CD4-positive, alpha-beta T cell treated with Interleukin-1 beta for 1 hour (primary cell): ENCODE measurements at regions not wholly inside any gene's neighbourhood (a gene's known extent, or its start where the extent isn't known, plus 50 kb on each side); places are given as distances from the start of the nearest gene placed in this dataset.
"Not testable (repeated sequence)": the region's sequence is repeated elsewhere in the genome, so short reads cannot be mapped to it uniquely, and the experiment has no call there.

Source experiments
- DNase-seq, 2 donors: peaks; one replicate each; pipeline ENCODE4 v3.0.0-alpha.2; 2020 to 2022

DNA sequence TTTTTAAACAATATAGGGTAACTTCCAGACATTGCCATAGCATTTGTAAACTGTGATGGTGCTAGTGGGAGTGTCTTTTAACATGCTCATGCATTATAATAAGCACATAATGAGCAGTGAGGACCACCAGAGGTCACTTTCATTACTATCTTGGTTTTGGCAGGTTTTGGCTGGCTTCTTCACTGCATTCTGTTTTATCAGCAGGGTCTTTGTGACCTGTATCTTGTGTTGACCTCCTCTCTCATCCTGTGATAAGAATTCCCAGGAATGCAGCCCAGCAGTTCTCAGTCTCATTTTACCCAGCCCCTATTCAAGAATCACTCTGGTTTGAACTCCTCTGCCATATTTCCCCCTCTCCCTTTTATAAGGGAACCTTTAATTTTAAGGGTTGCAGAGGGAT lies 91.3 kb downstream of the ZNF467 start:
- no peak for DNase-seq

DNA sequence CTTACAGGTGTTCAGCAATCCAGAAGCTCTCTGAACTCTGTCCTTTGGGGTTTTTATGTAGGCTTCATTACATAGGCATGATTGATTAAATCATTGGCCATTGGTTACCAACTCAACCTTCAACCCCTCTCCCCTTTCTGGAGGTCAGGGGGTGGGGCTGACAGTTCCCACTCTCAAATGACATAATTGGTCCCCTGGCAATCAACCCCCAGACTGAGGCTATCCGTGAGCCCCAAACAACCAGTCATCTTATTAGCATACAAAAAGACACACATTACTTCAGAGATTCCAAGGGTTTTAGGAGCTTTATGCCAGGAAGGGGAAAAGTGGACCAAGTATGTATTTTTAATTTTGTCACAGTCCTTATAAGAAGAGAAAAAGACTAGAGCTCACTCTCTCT lies 92.1 kb downstream of the ZNF467 start:
- DNase-seq, result no peak

DNA sequence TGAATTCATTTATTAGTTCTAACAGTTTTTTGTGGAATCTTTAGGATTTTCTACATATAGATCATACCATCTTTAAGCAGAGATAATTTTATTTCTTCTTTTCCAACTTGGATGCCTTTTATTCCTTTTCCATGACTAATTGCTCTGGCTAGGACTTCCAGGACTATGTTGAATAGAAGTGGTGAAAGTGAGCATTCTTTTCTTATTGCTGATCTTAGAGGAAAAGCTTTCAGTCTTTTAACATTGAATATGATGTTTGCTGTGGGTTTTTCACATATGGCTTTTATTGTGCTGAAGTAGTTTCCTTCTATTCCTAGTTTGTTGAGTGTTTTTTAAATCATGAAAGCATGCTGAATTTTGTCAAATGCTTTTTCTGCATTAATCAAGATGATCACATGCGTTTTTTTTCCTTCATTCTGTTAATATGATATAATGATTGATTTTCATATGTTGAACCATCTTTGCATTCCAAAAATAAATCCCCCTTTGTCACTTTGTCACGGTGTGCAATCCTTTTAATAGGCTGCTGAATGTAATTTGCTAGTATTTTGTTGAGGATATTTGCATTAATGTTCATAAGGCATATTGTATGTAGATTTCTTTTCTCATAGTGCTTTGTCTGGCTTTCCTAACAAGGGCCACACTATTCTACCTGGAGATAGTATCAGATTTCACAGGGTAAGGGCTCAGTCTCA lies 92.9 kb downstream of the ZNF467 start:
- no peak for DNase-seq

DNA sequence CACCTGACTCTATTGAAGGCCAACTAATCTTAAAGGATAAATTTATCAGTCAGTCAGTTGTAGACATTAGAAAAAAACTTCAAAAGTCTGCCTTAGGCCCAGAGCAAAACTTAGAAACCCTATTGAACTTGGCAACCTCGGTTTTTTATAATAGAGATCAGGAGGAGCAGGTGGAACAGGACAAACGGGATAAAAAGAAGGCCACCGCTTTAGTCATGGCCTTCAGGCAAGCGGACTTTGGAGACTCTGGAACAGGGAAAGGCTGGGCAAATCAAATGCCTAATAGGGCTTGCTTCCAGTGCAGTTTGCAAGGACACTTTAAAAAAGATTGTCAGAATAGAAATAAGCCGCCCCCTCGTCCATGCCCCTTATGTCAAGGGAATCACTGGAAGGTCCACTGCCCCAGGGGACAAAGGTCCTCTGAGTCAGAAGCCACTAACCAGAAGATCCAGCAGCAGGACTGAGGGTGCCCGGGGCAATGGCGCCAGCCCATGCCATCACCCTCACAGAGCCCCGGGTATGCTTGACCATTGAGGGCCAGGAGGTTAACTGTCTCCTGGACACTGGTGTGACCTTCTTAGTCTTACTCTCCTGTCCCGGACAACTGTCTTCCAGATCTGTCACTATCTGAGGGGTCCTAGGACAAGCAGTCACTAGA lies 98.5 kb downstream of the ZNF467 start:
- DNase-seq, result not testable (repeated sequence)

DNA sequence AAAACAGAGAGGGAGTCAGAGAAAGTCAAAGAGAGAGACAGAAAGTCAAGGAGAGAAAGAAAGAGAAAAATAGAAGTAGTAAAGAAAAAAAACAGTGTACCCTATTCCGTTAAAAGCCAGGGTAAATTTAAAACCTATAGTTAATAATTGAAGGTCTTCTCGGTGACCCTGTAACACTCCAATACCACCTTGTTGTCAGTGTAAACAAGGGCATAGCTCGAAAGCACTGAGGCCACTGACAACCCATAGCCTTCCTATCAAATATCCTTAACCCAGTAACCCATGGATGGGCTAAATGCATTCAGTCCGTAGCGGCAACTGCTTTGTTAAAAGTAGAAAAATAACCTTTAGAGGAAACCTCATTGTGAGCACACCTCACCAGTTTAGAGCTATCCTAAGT lies 100.4 kb downstream of the ZNF467 start:
- no peak for DNase-seq

DNA sequence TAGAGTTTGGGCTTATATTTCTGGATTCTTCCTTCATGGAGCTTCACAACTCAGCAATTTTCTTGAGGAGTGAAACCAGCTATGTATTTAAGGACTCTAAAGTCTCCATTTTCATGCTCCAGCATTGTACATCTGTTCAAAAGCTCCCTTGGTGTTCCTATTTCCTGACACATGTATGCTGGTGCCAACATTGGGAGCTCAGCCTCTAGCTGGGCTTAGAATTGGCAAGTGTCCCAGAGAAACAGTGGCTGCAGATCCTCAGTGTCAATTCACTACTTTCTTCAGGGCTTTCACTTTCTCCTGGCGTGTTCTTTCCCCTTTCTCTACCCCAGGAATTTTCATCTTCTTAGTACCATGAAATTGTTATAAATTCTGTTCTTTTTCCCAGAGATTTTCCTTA lies 103.1 kb downstream of the ZNF467 start:
- DNase-seq, result no peak

DNA sequence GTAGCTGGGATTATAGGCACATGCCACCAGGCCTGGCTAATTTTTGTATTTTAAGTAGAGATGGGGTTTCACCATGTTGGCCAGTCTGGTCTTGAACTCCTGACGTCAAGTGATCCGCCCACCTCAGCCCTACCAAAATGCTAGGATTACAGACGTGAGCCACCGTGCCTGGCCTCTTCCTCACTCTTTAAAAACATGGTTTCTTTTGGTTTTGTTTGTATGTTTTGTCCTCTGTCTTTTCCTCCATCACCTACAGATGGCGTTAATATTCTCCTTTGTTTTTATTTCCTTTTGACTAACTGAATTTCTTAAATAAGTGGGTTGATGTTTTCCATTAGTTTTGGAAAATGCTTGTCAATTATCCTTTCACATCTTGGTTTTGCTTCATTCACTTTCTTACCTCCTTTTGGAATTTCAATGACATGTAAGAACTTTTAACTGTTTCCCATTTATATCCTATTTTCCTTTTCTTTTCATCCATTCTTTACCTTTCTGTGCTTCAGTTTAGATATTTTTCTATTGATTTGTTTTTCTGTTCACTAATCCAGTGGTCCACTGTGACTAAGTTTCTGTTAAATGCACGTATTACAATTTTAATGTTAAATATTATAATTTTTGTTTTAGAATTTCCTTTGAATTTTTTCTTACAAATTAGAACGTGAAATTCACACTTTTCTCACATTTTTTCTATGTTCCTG lies 104.1 kb downstream of the ZNF467 start:
- peak in 1 of 2 donors; percentile 14 for DNase-seq

DNA sequence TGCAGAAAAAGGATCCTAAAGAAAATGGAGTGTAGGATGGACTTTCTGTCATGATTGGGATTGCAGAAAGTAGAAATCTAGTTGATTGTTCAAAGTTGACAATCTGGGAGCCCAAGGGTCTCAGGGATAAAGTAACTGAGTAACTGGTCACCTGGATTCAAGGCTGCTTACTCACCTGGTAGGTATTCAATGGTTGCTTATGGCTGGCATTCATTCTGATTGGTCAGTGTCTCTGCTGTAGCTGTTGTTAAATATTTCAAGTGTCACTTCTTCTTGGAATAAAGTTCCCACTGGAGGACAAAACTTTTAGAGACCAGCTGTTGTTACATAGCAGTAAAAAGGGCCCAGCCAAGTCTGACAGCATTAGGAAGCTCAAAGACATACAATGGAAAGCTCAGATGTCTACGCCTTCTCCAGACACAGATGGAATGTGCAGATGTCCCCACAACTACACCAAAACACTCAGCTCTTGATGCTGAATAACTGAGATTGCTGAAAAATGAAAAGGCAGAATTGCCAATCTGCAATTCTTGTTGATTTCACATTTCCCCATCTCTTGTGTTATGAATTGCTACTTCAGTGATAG lies 106.9 kb downstream of the ZNF467 start:
- no peak for DNase-seq

DNA sequence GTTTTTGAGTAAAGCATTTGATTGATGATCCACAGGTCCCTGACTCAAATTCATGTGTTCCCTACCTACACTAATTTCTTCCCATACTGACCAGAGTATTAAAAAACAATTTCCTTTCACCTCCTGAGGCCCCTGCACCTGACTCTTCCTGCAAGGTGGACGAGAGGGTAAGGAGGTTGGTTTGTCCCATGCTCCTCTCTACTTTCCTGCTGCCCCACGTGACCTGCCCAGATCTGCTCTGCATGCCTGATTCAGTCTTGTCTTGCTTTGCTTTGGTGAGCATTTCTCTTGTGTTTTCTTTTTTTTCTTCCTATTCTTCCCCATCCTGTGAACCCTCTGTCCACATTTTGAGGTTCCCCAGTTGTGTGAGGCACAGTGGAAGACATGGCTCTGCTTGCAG lies 107.8 kb downstream of the ZNF467 start:
- DNase-seq, result not testable (repeated sequence)

DNA sequence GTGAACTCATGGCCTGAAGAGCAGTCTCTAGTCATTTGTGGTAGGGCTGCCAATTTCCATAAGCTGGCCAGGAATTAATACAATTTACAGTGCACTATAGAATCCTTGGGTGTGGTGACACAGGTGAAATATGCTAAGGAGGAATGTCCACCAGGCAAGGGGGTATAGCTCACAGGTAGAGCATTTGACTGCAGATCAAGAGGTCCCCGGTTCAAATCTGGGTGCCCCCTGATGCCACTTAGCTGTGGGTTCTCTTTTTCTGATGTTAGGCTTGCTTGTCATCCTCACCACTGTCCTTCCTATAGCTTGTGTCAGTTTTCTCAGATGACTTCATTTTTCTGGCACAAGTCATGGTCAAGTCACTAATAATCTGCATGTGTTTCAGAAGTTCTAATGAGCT lies 108.7 kb downstream of the ZNF467 start:
- DNase-seq, result no peak

DNA sequence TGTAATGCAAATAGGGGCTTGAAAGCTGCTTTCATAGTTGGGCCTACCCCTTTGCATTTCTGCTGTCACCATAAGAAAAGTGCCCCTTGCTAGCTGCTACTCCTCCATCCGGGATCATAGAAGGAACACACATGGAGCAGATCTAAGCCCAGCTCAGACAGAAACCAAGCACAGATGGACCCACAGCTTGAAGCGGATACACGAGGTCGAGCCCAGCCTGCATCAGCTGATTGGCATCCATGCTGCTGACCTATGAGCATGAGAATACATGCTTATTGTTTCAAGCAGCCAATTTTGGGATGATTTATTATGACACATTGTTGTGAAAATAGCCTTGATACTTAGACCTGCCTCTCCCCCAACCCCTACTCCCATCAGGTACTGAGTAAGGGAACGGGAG lies 109.2 kb downstream of the ZNF467 start:
- no peak for DNase-seq

DNA sequence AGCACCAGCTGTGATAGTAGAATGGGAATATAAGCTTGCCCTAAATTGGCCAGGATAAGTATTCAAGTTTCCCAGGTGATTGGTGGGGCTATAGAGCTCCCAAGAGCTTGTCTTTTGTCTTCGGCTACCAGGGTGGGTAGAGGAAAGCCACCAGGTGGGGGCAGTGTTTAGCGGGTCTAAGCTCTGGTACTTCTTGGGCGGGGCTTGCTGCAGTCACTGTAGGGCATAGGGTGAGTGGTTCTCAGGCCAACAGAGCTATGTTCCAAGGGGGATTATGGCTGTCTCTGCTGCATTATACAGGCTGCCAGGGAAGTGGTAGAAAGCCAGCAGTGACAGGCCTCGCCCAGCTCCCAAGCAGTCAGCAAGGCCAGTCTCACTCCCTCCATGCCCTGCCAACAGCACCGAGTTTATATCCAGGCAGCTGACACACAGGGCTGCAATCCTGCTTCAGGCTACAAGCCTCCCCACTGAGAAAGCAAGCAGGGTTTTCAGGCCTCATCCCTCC lies 110.7 kb downstream of the ZNF467 start:
- DNase-seq, result peak; percentile 50 to 59

DNA sequence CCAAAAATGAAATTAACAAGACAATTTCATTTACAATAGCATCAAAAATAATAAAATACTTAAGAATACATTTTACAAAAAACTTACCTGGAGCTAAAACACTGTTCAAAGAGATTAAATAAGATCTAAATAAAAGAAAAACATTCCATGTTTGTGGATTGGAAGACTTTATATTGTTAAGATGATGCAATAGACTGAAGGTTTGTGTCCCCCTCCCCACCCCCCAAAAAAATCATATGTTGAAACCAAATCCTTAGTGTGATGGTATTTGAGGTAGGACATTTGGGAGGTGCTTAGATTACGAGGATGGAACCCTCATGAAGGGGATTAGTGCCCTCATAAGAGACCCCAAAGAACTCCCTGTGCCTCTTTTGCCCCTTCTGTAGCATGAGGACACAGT lies 117.6 kb downstream of the ZNF467 start:
- no peak for DNase-seq

DNA sequence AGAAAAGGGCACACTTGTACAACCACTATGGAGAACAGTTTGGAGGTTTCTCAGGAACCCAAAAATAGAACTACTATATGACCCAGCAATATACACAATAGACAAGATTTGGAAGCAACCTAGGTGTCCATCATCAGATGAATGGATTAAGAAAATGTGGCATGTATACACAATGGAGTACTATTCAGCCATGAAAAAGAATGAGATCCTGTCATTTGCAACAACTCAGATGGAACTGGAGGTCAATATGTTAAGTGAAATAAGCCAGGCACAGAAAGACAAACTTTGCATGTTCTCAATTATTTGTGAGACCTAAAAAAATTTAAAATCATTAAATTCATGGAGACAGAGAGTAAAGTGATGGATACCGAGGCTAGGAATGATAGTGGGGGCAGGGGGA lies 118.8 kb downstream of the ZNF467 start:
- DNase-seq, result no peak

DNA sequence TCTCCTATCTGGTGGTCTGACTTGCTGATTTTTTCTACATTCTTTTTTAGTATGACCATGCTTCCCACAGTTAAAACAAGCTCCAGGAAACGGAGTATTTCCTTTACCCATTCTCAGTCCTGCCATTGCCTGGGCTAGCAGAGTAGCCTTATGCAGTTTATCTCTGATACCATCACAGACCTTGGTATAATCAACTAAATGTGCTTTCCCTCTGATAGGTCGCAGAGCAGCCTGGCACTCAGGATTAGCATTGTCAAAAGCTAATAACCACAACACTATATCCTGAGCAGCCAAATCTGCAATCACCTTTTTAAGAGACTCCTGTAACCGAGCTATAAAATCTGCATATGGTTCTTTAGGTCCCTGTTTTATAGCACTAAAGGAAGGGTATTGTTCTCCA lies 123.2 kb downstream of the ZNF467 start:
- not testable (repeated sequence) for DNase-seq

DNA sequence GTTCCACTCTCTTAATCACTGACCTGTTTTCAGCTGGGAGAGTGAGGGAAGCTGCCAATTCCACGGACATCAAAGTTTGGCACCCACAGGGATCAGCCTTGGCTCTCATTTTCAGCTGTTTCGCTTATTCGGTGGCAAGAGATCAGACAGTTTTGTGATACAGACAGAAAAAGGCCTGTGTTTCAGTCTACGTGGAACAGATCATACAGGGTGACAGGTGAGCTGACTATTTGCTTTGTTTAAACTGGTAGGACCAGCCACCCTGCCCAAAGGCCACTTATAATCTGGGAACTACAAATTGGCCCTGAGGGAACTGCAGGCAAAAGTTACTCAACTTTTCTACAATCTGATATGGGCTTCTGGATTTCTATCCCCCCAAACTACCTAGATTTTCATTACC lies 128.6 kb downstream of the ZNF467 start:
- no peak for DNase-seq

DNA sequence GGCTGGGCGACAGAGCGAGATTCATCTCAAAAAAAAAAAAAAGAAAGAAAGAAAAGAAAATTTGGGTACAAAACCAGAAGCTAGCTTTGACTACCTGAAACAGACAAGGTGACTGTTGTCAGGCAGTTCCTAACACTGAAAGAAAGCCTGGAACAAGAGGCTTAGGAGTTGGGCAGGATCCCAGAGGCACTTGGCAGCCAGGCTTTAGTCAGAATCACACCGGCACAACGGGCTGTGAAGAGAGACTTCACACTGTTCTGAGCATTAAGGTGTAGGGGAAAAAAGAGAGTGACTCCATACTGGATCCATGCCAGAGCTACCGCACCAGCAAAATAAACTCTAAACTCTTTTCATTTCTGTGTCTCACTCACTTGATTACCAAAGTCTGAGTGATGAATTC lies 130.8 kb downstream of the ZNF467 start:
- no peak for DNase-seq

DNA sequence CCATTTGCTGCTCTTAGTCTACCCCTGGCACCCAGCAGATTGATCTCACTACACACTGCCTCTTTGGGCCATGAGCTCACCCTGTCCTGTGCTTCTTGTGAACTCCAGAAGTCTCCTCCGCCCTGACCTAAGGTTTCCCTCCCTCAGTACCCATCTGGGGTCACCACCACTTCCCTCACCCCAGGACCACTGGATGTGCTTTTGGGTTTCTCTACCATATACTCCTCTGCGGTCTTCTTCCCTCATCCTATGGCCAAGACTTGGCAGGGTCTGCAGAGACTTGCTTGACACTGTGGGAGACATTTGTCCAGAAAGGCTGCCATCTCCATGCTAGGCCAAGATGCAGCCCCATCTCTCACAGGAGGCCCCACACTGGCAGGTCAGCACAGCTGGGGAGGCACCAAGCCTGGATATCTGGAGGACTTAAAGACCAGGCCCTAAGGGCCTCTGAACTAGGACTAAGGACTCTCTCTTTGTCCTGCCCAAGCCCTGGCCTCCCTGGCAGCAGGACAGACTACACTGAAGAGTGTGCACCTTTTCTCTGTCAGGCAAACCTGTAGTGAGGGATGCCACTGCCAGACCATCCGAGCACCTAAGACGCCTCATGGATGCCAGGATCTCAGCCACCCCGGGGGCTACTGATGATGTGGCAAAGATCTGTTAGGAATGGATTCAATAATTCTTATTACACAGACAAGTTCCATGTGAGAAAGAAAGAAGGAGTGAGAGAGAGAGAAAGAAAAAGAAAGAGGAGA lies 134.6 kb downstream of the ZNF467 start:
- no peak for DNase-seq

DNA sequence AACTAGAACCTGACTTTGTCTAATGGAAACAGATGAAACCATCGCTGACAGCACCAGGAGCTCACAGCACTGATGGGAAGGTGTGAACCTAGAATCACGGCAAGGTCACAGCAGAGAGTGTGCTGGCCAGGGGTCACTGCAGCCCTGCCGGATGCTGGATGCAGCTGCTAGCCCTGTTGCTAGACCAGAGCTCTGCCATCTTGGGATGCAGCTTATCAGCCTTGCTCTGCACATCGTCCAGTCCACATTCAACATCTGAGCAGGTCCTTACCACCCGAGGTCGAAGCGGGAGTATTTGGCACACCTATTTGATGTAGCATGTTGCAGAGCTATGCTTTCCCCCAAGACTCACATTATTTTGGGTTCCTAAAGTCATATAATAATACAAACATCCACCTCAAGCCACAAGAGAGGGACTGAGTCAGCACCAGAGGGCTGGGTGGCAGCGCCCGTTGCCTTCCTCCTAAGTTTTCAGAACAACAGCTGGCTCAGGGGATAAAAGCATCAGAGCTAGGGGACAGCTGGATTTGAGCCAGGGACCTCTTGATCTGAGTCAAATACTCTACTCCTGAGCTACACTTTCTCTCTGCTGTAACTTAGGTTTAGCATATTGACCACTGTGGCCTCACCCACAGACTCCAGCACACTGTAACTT lies 135.3 kb downstream of the ZNF467 start:
- DNase-seq, result no peak

DNA sequence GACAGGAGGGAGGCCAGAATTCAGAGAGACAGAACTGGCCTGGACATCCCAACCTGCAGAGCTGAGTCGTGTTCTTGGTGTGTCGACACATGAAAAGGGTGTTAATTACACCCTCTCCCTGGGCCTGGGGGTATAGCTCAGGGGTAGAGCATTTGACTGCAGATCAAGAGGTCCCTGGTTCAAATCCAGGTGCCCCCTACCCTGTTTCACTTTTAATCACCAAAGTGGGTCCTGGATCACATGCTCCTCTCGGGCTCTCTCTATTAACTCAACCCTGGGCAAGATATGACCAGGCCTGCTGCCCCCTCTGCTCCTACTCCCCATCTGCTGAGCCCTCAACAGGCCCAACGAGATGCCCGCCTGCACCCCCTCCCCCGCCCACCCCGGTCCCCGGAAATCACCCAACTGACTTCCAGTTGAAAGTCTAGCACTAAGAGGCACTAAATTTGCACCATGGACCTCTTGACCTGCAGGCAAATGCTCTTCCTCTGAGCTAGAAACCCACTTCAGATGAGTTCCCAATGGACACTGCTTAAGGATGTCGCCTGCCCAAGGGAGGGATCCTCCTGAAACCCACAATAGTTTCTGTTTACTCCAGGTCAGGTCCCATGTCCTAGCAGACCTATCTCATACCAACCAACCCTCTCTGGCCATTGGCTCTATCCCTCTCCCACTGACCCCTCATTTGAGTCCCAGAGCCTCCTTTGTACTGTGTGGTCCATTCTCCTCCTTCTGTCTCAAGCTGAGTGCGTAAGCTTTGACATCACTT lies 137.6 kb downstream of the ZNF467 start:
- no peak for DNase-seq
